ENCODE measurements at regions not wholly inside any gene's neighbourhood (a gene's known extent, or its start where the extent isn't known, plus 50 kb on each side); places are given as distances from the start of the nearest gene placed in this dataset.

GRCh38 chr10:52674474-52674873 is 98.1 kb downstream of the MBL2 start:
- TF ChIP-seq POLR2A (IDR thresholded peaks at IDR 0.05) (no peak), CTCF (IDR thresholded peaks at IDR 0.05) (no peak), EP300 (IDR thresholded peaks at IDR 0.05) (no peak)
- H3K4me3 ChIP-seq = no peak overlapping the region
- no peaks in the 10 kb centered on the region for H3K4me1 ChIP-seq
- no peaks in the 10 kb centered on the region for H3K36me3 ChIP-seq
- no peak for DNase-seq (ENCODE audit: low spot score in 2 of 2)
- no peak overlapping the region for H3K27ac ChIP-seq
- H3K27me3 ChIP-seq = no peaks in the 10 kb centered on the region
- no peaks in the 10 kb centered on the region for H3K9me3 ChIP-seq

GRCh38 chr10:52677086-52677485 is 95.5 kb downstream of the MBL2 start:
- H3K4me1 ChIP-seq = no peaks in the 10 kb centered on the region
- no peaks in the 10 kb centered on the region for H3K27me3 ChIP-seq
- no peak overlapping the region for H3K4me3 ChIP-seq
- H3K36me3 ChIP-seq = no peaks in the 10 kb centered on the region
- no peaks in the 10 kb centered on the region for H3K9me3 ChIP-seq
- no peak for TF ChIP-seq EP300 (IDR thresholded peaks at IDR 0.05)
- TF ChIP-seq CTCF (IDR thresholded peaks at IDR 0.05) = no peak
- TF ChIP-seq POLR2A (IDR thresholded peaks at IDR 0.05) = no peak
- no peak for DNase-seq (ENCODE audit: low spot score in 2 of 2)
- no peak overlapping the region for H3K27ac ChIP-seq
- WGBS, 2 donors = 26 to 29% methylated on average over 1 of the region's 1 CpG

DNA sequence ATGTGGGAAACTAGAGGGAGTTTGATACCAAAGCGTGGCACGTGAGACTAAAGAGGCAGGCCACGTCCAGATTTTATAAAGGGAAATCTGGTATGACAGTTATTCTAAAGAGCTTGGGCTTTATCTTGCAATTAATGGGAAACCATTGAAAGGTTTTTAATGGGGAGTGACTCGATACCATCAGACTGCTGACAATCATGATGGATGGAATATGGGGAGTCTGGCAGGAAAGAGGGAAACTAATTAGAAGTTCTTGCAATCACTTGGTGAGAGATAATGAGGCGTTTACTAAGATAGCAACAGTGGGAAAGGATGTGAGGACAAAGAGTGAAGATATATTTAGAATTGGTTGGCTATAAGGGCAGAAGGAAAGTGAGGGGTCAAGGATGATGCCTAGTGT is 94.0 kb downstream of the MBL2 start:
- H3K36me3 ChIP-seq = no peaks in the 10 kb centered on the region
- no peaks in the 10 kb centered on the region for H3K27me3 ChIP-seq
- H3K4me3 ChIP-seq = no peak overlapping the region
- WGBS, 2 donors = 76 to 77% methylated on average over 5 of the region's 5 CpGs
- no peak for TF ChIP-seq CTCF (IDR thresholded peaks at IDR 0.05)
- no peak for TF ChIP-seq EP300 (IDR thresholded peaks at IDR 0.05)
- no peak for TF ChIP-seq POLR2A (IDR thresholded peaks at IDR 0.05)
- H3K9me3 ChIP-seq = no peaks in the 10 kb centered on the region
- DNase-seq (ENCODE audit: low spot score in 2 of 2) = no peak
- no peak overlapping the region for H3K27ac ChIP-seq
- H3K4me1 ChIP-seq = no peaks in the 10 kb centered on the region

GRCh38 chr10:52679117-52679516 is 93.5 kb downstream of the MBL2 start:
- H3K4me1 ChIP-seq = no peaks in the 10 kb centered on the region
- DNase-seq (ENCODE audit: low spot score in 2 of 2) = no peak
- no peak for TF ChIP-seq POLR2A (IDR thresholded peaks at IDR 0.05)
- TF ChIP-seq EP300 (IDR thresholded peaks at IDR 0.05) = no peak
- TF ChIP-seq CTCF (IDR thresholded peaks at IDR 0.05) = no peak
- H3K36me3 ChIP-seq = no peaks in the 10 kb centered on the region
- 76 to 81% methylated on average over 6 of the region's 6 CpGs for WGBS, 2 donors
- H3K27ac ChIP-seq = no peak overlapping the region
- H3K9me3 ChIP-seq = no peaks in the 10 kb centered on the region
- no peaks in the 10 kb centered on the region for H3K27me3 ChIP-seq
- H3K4me3 ChIP-seq = no peak overlapping the region

- TF ChIP-seq POLR2A (IDR thresholded peaks at IDR 0.05) (no peak), EP300 (IDR thresholded peaks at IDR 0.05) (no peak)
- WGBS, 2 donors = 50 to 74% methylated on average over 1 of the region's 1 CpG
- Histone ChIP-seq H3K4me3 (no peak overlapping the region), H3K36me3 (no peaks in the 10 kb centered on the region), H3K27me3 (no peaks in the 10 kb centered on the region), H3K27ac (no peak overlapping the region), H3K9me3 (no peaks in the 10 kb centered on the region), H3K4me1 (no peaks in the 10 kb centered on the region)
- DNase-seq (ENCODE audit: low spot score in 2 of 2) = no peak
These were observed 89.8 kb downstream of the MBL2 start for GRCh38 chr10:52682766-52683165.

DNA sequence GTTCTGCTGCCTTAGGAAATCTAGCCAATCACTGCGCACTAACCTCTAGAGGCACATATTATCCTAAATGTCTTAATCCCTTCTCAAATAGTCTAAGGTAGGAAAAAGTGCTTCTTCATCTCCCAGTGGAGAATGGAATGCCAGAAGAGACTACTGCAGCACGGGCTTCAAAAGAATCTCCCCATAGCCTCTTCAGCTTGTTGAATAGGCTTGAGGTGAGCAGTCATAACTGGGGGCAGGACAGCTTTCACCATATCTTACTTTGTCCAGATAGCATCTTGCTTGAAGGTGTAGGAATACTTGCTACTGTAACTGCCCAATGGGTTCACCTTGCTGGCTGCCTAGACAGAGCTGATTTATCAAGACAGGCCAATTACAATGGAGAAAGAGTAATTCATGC is 88.8 kb downstream of the MBL2 start:
- Histone ChIP-seq H3K4me3 (no peak overlapping the region), H3K9me3 (no peaks in the 10 kb centered on the region), H3K27ac (no peak overlapping the region), H3K36me3 (no peaks in the 10 kb centered on the region), H3K4me1 (no peaks in the 10 kb centered on the region), H3K27me3 (no peaks in the 10 kb centered on the region)
- no peak for TF ChIP-seq POLR2A (IDR thresholded peaks at IDR 0.05)
- TF ChIP-seq EP300 (IDR thresholded peaks at IDR 0.05) = no peak
- TF ChIP-seq CTCF (IDR thresholded peaks at IDR 0.05) = no peak
- 76 to 81% methylated on average over 2 of the region's 2 CpGs for WGBS, 2 donors
- DNase-seq (ENCODE audit: low spot score in 2 of 2) = no peak
